ENCODE measurements at regions not wholly inside any gene's neighbourhood (a gene's known extent, or its start where the extent isn't known, plus 50 kb on each side); places are given as distances from the start of the nearest gene placed in this dataset.

GRCh38 chr12:71306808-71307207 lies 132.8 kb upstream of the LGR5 start:
- no peak for TF ChIP-seq CTCF (conservative IDR thresholded peaks at IDR 0.05; ENCODE audit: low read length)
- no peak for TF ChIP-seq EZH2phosphoT487 (IDR thresholded peaks at IDR 0.05; ENCODE audit: borderline replicate concordance, low read depth, low read length)
